AG04450 (cell line): ENCODE measurements at regions not wholly inside any gene's neighbourhood (a gene's known extent, or its start where the extent isn't known, plus 50 kb on each side); places are given as distances from the start of the nearest gene placed in this dataset.

ENCODE experiments used
- CTCF ChIA-PET: fragments of 300-600, 350-600 bp; formaldehyde crosslinking; extraction: SDS; loops from one replicate; lab custom pipeline; 2022; ENCODE audit warnings: antibody characterized with exemption, inconsistent platforms; lab: Charles Lee
- POLR2A ChIA-PET: fragments of 350-600 bp; formaldehyde crosslinking; extraction: SDS; loops from one replicate; lab custom pipeline; 2021; ENCODE audit warnings: antibody characterized with exemption, inconsistent platforms; lab: Yijun Ruan, JAX
- DNase-seq: peaks from one replicate; pipeline ENCODE4 v3.0.0-alpha.2; 2011; ENCODE audit warnings: low read depth, low spot score
- H3K27ac ChIP-seq: one replicate; pipeline ENCODE4 v1.5.1; 2012; ENCODE audit warnings: low read depth, low read length, control low read depth
- H3K27me3 ChIP-seq: one replicate; pipeline ENCODE4 v1.6.0; 2012; ENCODE audit warnings: low read length; ENCODE audit not compliant: control insufficient read depth, insufficient read depth
- H3K4me3 ChIP-seq: 2 replicates; pipeline ENCODE4 v1.5.1; 2011; ENCODE audit warnings: mild to moderate bottlenecking, low read depth, low read length, control low read depth
- H3K9me3 ChIP-seq: 2 replicates; pipeline ENCODE4 v1.5.1; 2012; ENCODE audit warnings: low read length; ENCODE audit not compliant: control insufficient read depth, insufficient read depth
- TF ChIP-seq, protein P1 (sequence below): IDR thresholded peaks from 2 replicates; pipeline ENCODE4 v1.5.1; 2011; ENCODE audit warnings: low read depth, low read length, control low read depth, inconsistent platforms

DNA sequence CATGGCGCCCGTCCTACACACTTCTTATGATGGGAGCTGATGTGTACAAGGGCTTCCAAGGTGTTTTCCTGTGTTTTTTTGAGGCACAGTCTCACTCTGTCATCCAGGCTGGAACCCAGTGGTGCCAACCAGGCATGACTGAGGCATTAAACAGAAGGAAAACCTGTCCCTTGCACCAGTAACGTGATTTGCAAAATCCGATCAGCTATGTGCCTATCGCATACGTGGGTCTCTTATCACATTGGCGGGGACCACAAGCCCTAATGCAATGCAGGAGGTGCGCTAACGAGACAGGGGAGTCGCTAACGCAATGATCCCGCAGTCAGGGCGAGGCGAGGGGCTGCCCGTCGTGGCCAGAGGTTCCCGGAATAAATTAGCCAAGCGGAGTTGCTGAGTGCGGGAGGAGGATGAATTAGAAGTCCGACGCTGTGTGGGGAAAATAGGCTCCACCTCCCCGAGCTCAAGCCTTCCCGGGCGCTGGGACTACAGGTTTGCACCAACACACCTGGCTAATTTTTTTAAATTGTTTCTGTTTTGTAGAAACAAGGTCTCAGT lies 162.7 kb downstream of the SHOX start:
- Histone ChIP-seq H3K27me3 (no peaks in the 10 kb centered on the region), H3K27ac (no peak overlapping the region), H3K4me3 (no peak overlapping the region), H3K9me3 (peaks cover 74% of the 10 kb centered on the region)
- ChIA-PET POLR2A (no interaction called here), CTCF (no interaction called here)
- no peak for DNase-seq
- TF ChIP-seq, protein P1, sequence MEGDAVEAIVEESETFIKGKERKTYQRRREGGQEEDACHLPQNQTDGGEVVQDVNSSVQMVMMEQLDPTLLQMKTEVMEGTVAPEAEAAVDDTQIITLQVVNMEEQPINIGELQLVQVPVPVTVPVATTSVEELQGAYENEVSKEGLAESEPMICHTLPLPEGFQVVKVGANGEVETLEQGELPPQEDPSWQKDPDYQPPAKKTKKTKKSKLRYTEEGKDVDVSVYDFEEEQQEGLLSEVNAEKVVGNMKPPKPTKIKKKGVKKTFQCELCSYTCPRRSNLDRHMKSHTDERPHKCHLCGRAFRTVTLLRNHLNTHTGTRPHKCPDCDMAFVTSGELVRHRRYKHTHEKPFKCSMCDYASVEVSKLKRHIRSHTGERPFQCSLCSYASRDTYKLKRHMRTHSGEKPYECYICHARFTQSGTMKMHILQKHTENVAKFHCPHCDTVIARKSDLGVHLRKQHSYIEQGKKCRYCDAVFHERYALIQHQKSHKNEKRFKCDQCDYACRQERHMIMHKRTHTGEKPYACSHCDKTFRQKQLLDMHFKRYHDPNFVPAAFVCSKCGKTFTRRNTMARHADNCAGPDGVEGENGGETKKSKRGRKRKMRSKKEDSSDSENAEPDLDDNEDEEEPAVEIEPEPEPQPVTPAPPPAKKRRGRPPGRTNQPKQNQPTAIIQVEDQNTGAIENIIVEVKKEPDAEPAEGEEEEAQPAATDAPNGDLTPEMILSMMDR = no peak

DNA sequence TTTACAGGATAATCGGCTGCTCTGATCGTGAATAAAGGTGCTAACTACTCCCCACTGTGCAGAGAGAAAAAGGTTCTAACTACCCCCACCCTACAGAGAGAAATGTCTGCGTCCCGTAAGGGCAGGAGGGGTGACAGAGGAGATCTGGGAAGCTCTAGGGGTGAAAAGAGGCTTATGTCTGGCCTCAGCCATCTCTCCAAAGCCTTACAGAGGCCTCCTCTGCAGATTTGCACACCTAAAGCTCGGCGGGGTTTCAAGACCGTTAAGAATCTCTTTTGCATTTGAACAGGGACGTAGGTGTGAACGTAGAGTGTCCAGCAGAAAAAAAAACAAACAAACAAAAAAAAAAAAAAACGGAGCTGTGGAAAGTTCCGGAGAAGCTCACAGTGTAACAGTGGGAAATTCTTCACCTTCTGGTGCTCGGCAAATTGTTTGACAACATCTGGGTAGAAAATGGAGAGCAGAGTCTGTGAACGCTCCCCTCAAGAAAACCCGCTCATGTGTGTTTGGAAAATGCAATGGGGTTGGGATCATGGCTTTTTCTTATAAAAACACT lies 161.0 kb downstream of the SHOX start:
- TF ChIP-seq, protein P1 = no peak
- ChIA-PET POLR2A (no interaction called here), CTCF (no interaction called here)
- DNase-seq = no peak
- Histone ChIP-seq H3K4me3 (no peak overlapping the region), H3K27me3 (no peaks in the 10 kb centered on the region), H3K9me3 (peaks cover 81% of the 10 kb centered on the region), H3K27ac (no peak overlapping the region)

DNA sequence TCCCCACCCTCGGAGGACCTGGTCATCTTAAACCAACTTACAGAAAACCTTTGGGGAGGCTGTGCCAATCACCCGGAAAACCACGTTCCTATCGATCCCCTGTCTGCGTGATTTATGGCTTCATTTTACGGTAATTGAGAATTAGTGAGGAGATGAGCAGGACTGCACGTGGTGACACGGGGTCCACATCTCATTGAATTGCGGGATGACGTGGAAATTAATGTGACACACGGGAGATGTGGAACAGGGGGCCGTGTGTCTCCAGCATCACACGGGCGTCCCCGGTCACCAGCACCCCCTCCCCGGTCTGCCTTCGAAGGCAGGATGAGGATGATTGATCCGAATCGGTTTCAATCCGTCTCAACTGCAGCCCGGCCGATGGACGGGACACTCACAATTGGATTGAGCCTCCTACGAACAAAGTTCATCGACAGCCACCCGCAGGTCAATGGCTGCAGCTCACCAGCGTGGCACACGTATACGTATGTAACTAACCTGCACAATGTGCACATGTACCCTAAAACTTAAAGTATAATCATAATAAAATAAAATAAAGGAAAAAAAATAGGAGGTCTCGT lies 160.3 kb downstream of the SHOX start:
- Histone ChIP-seq H3K27me3 (no peaks in the 10 kb centered on the region), H3K27ac (no peak overlapping the region), H3K9me3 (peaks cover 83% of the 10 kb centered on the region), H3K4me3 (no peak overlapping the region)
- TF ChIP-seq, protein P1 = no peak
- ChIA-PET CTCF (no interaction called here), POLR2A (no interaction called here)
- DNase-seq = no peak

DNA sequence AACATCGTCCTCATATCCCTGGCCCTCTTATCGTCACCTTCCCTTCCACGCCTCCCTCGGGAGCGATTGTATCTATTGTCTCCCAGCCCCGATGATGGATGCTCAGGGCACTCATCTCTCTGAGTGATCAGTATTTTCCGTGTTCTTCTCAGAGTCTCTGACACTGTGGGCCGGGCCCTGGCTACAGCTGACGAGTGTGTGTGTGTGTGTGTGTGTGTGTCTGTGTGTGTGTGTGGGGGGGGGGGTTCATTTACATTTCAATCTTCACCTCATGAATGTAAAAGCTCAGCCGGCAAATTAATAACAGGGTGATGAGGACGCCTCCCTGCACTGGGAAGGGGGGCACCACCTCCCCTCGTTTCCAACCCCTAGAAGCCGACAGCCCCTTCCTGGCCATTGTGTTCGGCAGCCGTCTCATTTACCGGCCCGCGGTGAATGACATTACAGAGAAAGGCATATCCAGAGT lies 159.5 kb downstream of the SHOX start:
- peaks cover 88% of the 10 kb centered on the region for H3K9me3 ChIP-seq
- no peak overlapping the region for H3K27ac ChIP-seq
- H3K4me3 ChIP-seq = no peak overlapping the region
- H3K27me3 ChIP-seq = no peaks in the 10 kb centered on the region
- TF ChIP-seq, protein P1 = no peak
- DNase-seq = no peak
- ChIA-PET POLR2A (no interaction called here), CTCF (no interaction called here)

DNA sequence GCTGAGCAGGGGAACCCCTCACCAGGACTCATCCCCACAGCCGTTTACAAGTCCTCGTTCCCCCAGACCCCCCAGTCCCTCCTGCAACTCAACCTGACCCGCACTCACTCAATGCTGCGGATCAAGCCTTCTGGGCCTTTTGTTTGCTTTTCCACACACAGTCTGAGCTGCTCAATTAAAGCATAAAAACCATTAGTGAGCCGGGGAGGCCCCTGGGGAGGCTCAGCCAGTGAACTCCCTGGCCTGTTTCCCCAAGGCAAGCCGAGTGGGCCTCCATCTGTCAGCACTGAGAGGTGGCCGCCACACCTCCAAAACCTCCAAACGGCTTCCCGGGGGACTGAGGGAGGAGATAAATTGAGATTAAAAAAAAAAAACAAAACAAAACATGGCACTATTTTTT lies 158.5 kb downstream of the SHOX start:
- no peak overlapping the region for H3K27ac ChIP-seq
- POLR2A ChIA-PET = no interaction called here
- CTCF ChIA-PET = no interaction called here

More for the DNA sequence above, 158.5 kb downstream of the SHOX start:
- no peak for DNase-seq
- TF ChIP-seq, protein P1 = no peak
- H3K9me3 ChIP-seq = peaks cover 83% of the 10 kb centered on the region
- H3K27me3 ChIP-seq = no peaks in the 10 kb centered on the region
- no peak overlapping the region for H3K4me3 ChIP-seq
